HG02623 (cell line): ENCODE measurements at regions not wholly inside any gene's neighbourhood (a gene's known extent, or its start where the extent isn't known, plus 50 kb on each side); places are given as distances from the start of the nearest gene placed in this dataset.
"Not testable (repeated sequence)": the region's sequence is repeated elsewhere in the genome, so short reads cannot be mapped to it uniquely, and the experiment has no call there.

Experiments used
- ATAC-seq: cut with Tn5 transposase; IDR thresholded peaks from one replicate; pipeline ENCODE4 v1.9.1; 2021; ENCODE audit warnings: moderate library complexity; ENCODE audit not compliant: unreplicated experiment

GRCh38 chr10:29189256-29189655 lies 99.6 kb upstream of the LYZL1 start:
- no peak for ATAC-seq

GRCh38 chr10:29191674-29192073 lies 97.2 kb upstream of the LYZL1 start:
- no peak for ATAC-seq

GRCh38 chr10:29199339-29199738 lies 89.5 kb upstream of the LYZL1 start:
- no peak for ATAC-seq

GRCh38 chr10:29199941-29200679 lies 88.8 kb upstream of the LYZL1 start:
- no peak for ATAC-seq

- no peak for ATAC-seq
Observed at GRCh38 chr10:29202386-29202940, 86.4 kb upstream of the LYZL1 start.

GRCh38 chr10:29203432-29203831 lies 85.4 kb upstream of the LYZL1 start:
- ATAC-seq, result no peak

- no peak for ATAC-seq
Observed at GRCh38 chr10:29204070-29204800, 84.6 kb upstream of the LYZL1 start.

- ATAC-seq, result no peak
Observed at GRCh38 chr10:29205787-29206186, 83.1 kb upstream of the LYZL1 start.

- no peak for ATAC-seq
Observed at GRCh38 chr10:29208845-29209244, 80.0 kb upstream of the LYZL1 start.

GRCh38 chr10:29209830-29210229 lies 79.0 kb upstream of the LYZL1 start:
- ATAC-seq, result no peak

GRCh38 chr10:29210266-29210868 lies 78.5 kb upstream of the LYZL1 start:
- ATAC-seq, result no peak

GRCh38 chr10:29212597-29212996 lies 76.3 kb upstream of the LYZL1 start:
- no peak for ATAC-seq

- ATAC-seq, result no peak
Observed at GRCh38 chr10:29214551-29214950, 74.3 kb upstream of the LYZL1 start.

GRCh38 chr10:29217292-29217738 lies 71.6 kb upstream of the LYZL1 start:
- no peak for ATAC-seq

GRCh38 chr10:29223326-29223725 lies 65.5 kb upstream of the LYZL1 start:
- no peak for ATAC-seq

- ATAC-seq, result no peak
Observed at GRCh38 chr10:29224631-29225030, 64.2 kb upstream of the LYZL1 start.

GRCh38 chr10:29227201-29227600 lies 61.7 kb upstream of the LYZL1 start:
- no peak for ATAC-seq

GRCh38 chr10:29228562-29228961 lies 60.3 kb upstream of the LYZL1 start:
- no peak for ATAC-seq

GRCh38 chr10:29229258-29229705 lies 59.6 kb upstream of the LYZL1 start:
- no peak for ATAC-seq

GRCh38 chr10:29236910-29237309 lies 52.0 kb upstream of the LYZL1 start:
- ATAC-seq, result not testable (repeated sequence)

- ATAC-seq, result no peak
Observed at GRCh38 chr10:29237786-29238185, 51.1 kb upstream of the LYZL1 start.
